GM12878 (cell line): ENCODE measurements at regions not wholly inside any gene's neighbourhood (a gene's known extent, or its start where the extent isn't known, plus 50 kb on each side); places are given as distances from the start of the nearest gene placed in this dataset.

ENCODE experiments used
- ATF3 ChIP-seq: IDR thresholded peaks from 2 replicates; pipeline ENCODE4 v1.6.1; 2011; ENCODE audit warnings: low read depth, mild to moderate bottlenecking, low read length, moderate library complexity, borderline replicate concordance; ENCODE audit errors: extremely low read depth
- ATF7 ChIP-seq: fragments of 450-650 bp; IDR thresholded peaks from 2 replicates; pipeline ENCODE4 v1.6.1; 2016; ENCODE audit warnings: low read depth, mild to moderate bottlenecking
- BCL11A ChIP-seq: IDR thresholded peaks from 2 replicates; pipeline ENCODE4 v1.6.1; 2011; ENCODE audit warnings: low read depth, low read length
- BHLHE40 ChIP-seq, 2 experiments: fragments of 450-650 bp in 1 of 2; IDR thresholded peaks; 2 replicates each; pipeline ENCODE4 v1.6.1; 2011 to 2017; ENCODE audit warnings: low read depth in 2 of 2, borderline replicate concordance in 1 of 2, improper control_type of control experiment in 1 of 2, low read length in 1 of 2, mild to moderate bottlenecking in 1 of 2
- BMI1 ChIP-seq: fragments of 450-650 bp; IDR thresholded peaks from 2 replicates; pipeline ENCODE4 v1.6.1; 2016; ENCODE audit warnings: mild to moderate bottlenecking, moderate library complexity, borderline replicate concordance
- CREB1 ChIP-seq: IDR thresholded peaks from 2 replicates; pipeline ENCODE4 v1.6.1; 2012; ENCODE audit warnings: low read depth, mild to moderate bottlenecking, inconsistent platforms
- EED ChIP-seq: sonication (generic); IDR thresholded peaks from 2 replicates; pipeline ENCODE4 v1.6.1; 2016; ENCODE audit warnings: antibody characterized with exemption, low read depth
- EP300 ChIP-seq, 2 experiments: fragments of 150-350 bp in 1 of 2; IDR thresholded peaks; 2 replicates each; pipeline ENCODE4 v1.6.1; 2011 to 2012; ENCODE audit warnings: low read depth in 2 of 2, low read length in 2 of 2, borderline replicate concordance in 1 of 2, improper control_type of control experiment in 1 of 2, inconsistent platforms in 1 of 2; ENCODE audit not compliant: control insufficient read depth in 1 of 2
- GABPA ChIP-seq: IDR thresholded peaks from 2 replicates; pipeline ENCODE4 v1.6.1; 2014; ENCODE audit warnings: antibody characterized with exemption, low read depth, mild to moderate bottlenecking, inconsistent platforms
- IKZF1 ChIP-seq: fragments of 450-650 bp; conservative IDR thresholded peaks from 2 replicates; pipeline ENCODE4 v1.6.1; 2017; ENCODE audit warnings: antibody characterized with exemption, mild to moderate bottlenecking
- IKZF2 ChIP-seq, 2 experiments: fragments of 450-650 bp; IDR thresholded peaks; 2 replicates each; pipeline ENCODE4 v1.6.1; 2017; ENCODE audit warnings: mild to moderate bottlenecking in 2 of 2, moderate library complexity in 2 of 2
- MTA2 ChIP-seq: fragments of 450-650 bp; IDR thresholded peaks from 2 replicates; pipeline ENCODE4 v1.6.1; 2016; ENCODE audit warnings: low read depth, mild to moderate bottlenecking, moderate library complexity
- MYB ChIP-seq: fragments of 150-350 bp; IDR thresholded peaks from 2 replicates; pipeline ENCODE4 v1.6.1; 2014; ENCODE audit warnings: mild to moderate bottlenecking, low read depth, low read length, borderline replicate concordance
- PAX5 ChIP-seq: IDR thresholded peaks from 2 replicates; pipeline ENCODE4 v1.6.1; 2011; ENCODE audit warnings: low read depth, low read length, borderline replicate concordance
- POU2F2 ChIP-seq: IDR thresholded peaks from 3 replicates; pipeline ENCODE4 v1.6.1; 2011; ENCODE audit warnings: low read depth, mild to moderate bottlenecking, low read length, borderline replicate concordance
- RAD51 ChIP-seq: fragments of 450-650 bp; IDR thresholded peaks from 2 replicates; pipeline ENCODE4 v1.6.1; 2016; ENCODE audit warnings: moderate library complexity, mild to moderate bottlenecking, inconsistent platforms
- SMAD1 ChIP-seq: fragments of 450-650 bp; IDR thresholded peaks from 2 replicates; pipeline ENCODE4 v1.6.1; 2018; ENCODE audit warnings: mild to moderate bottlenecking, low read depth; ENCODE audit not compliant: partially characterized antibody
- SMAD5 ChIP-seq: IDR thresholded peaks from 2 replicates; pipeline ENCODE4 v1.6.1; 2016; ENCODE audit warnings: antibody characterized with exemption, low read depth
- SUZ12 ChIP-seq: fragments of 200-600 bp; sonication (generic); IDR thresholded peaks from one replicate; pipeline ENCODE4 v1.6.1; 2018; ENCODE audit warnings: antibody characterized with exemption, mild to moderate bottlenecking; ENCODE audit not compliant: unreplicated experiment
- TCF7 ChIP-seq: IDR thresholded peaks from 2 replicates; pipeline ENCODE4 v1.6.1; 2014; ENCODE audit warnings: antibody characterized with exemption, borderline replicate concordance
- WRNIP1 ChIP-seq: IDR thresholded peaks from 2 replicates; pipeline ENCODE4 v1.6.1; 2011; ENCODE audit warnings: low read depth, low read length, improper control_type of control experiment, borderline replicate concordance
- ZBTB33 ChIP-seq: fragments of 450-650 bp; IDR thresholded peaks from 2 replicates; pipeline ENCODE4 v1.6.1; 2017; ENCODE audit warnings: mild to moderate bottlenecking
- ZBTB40 ChIP-seq: fragments of 450-650 bp; IDR thresholded peaks from 2 replicates; pipeline ENCODE4 v1.6.1; 2016; ENCODE audit warnings: mild to moderate bottlenecking, moderate library complexity, borderline replicate concordance

- no peak for TF ChIP-seq ZBTB40
- peak; percentile 90 for TF ChIP-seq MTA2
- no peak for TF ChIP-seq SMAD5
- peak; percentile 80 to 86; a peak in 3 of 4 replicates for TF ChIP-seq IKZF2 (IDR thresholded peaks at IDR 0.05)
- TF ChIP-seq BMI1 = peak; percentile 46; the same call in 1 of the 2 replicates
- TF ChIP-seq EED = peak; percentile 52
- TF ChIP-seq EP300 (IDR thresholded peaks at IDR 0.05; ENCODE audit: borderline replicate concordance in 1 of 2, control insufficient read depth in 1 of 2, low read depth in 2 of 2, low read length in 2 of 2) = peak; percentile 91 to 93
- no peak for TF ChIP-seq ATF3
- TF ChIP-seq ZBTB33 = no peak
- peak; percentile 88; the same call in 1 of the 3 replicates for TF ChIP-seq POU2F2
- no peak for TF ChIP-seq SUZ12
- peak; percentile 98 for TF ChIP-seq ATF7
- TF ChIP-seq CREB1 = 0 out of 2 replicates have a peak, but pooled peaks have one; percentile 45
- no peak for TF ChIP-seq RAD51
- peak; percentile 40 for TF ChIP-seq SMAD1
- no peak for TF ChIP-seq MYB
- peak; percentile 89 for TF ChIP-seq BCL11A
- TF ChIP-seq BHLHE40 (IDR thresholded peaks at IDR 0.05; ENCODE audit: borderline replicate concordance in 1 of 2, low read depth in 2 of 2, low read length in 1 of 2) = peak; percentile 73 to 82; a peak in 3 of 4 replicates
- TF ChIP-seq GABPA = peak; percentile 41; the same call in 1 of the 2 replicates
- TF ChIP-seq WRNIP1 = no peak
- TF ChIP-seq PAX5 = 0 out of 2 replicates have a peak, but pooled peaks have one; percentile 58
- 0 out of 2 replicates have a peak, but pooled peaks have one; percentile 33 for TF ChIP-seq TCF7
- TF ChIP-seq IKZF1 = peak; percentile 83
These were observed 353.8 kb downstream of the RND3 start (continued) for GRCh38 chr2:150133623-150134022.
